HG03432 (cell line): ENCODE measurements at regions not wholly inside any gene's neighbourhood (a gene's known extent, or its start where the extent isn't known, plus 50 kb on each side); places are given as distances from the start of the nearest gene placed in this dataset.
"Not testable (repeated sequence)": the region's sequence is repeated elsewhere in the genome, so short reads cannot be mapped to it uniquely, and the experiment has no call there.

Experiments
- ATAC-seq: cut with Tn5 transposase; IDR thresholded peaks from one replicate; pipeline ENCODE4 v1.9.1; 2021; ENCODE audit warnings: mild to moderate bottlenecking, moderate library complexity; ENCODE audit not compliant: unreplicated experiment

GRCh38 chrX:93468075-93468474 is 205.3 kb downstream of the NAP1L3 start:
- no peak for ATAC-seq

GRCh38 chrX:93466383-93466782 is 207.0 kb downstream of the NAP1L3 start:
- no peak for ATAC-seq

GRCh38 chrX:93461060-93461459 is 212.3 kb downstream of the NAP1L3 start:
- no peak for ATAC-seq

GRCh38 chrX:93454509-93454908 is 218.9 kb downstream of the NAP1L3 start:
- ATAC-seq = no peak

GRCh38 chrX:93434721-93435120 is 238.7 kb downstream of the NAP1L3 start:
- not testable (repeated sequence) for ATAC-seq

- ATAC-seq = no peak
These were observed 244.9 kb downstream of the NAP1L3 start for GRCh38 chrX:93428497-93428896.

- ATAC-seq = peak; percentile 71
These were observed 250.7 kb downstream of the NAP1L3 start for GRCh38 chrX:93422693-93423092.

GRCh38 chrX:93420525-93421082 is 252.8 kb downstream of the NAP1L3 start:
- no peak for ATAC-seq

- ATAC-seq = no peak
These were observed 253.3 kb downstream of the NAP1L3 start for GRCh38 chrX:93420090-93420489.

GRCh38 chrX:93419642-93420041 is 253.7 kb downstream of the NAP1L3 start:
- ATAC-seq = no peak

- ATAC-seq = no peak
These were observed 269.3 kb downstream of the NAP1L3 start for GRCh38 chrX:93404121-93404520.

GRCh38 chrX:93354651-93355050 is 318.7 kb downstream of the NAP1L3 start:
- ATAC-seq = no peak

- no peak for ATAC-seq
These were observed 327.1 kb downstream of the NAP1L3 start for GRCh38 chrX:93346309-93346708.

- not testable (repeated sequence) for ATAC-seq
These were observed 329.1 kb downstream of the NAP1L3 start for GRCh38 chrX:93344287-93344686.

- ATAC-seq = no peak
These were observed 341.0 kb downstream of the NAP1L3 start for GRCh38 chrX:93332329-93332728.

GRCh38 chrX:93322110-93322509 is 351.3 kb downstream of the NAP1L3 start:
- no peak for ATAC-seq

- no peak for ATAC-seq
These were observed 353.8 kb downstream of the NAP1L3 start for GRCh38 chrX:93319609-93320008.
